HG02759 (cell line): ENCODE measurements at regions not wholly inside any gene's neighbourhood (a gene's known extent, or its start where the extent isn't known, plus 50 kb on each side); places are given as distances from the start of the nearest gene placed in this dataset.

Experiments
- ATAC-seq: cut with Tn5 transposase; IDR thresholded peaks from one replicate; pipeline ENCODE4 v1.9.1; 2021; ENCODE audit warnings: mild to moderate bottlenecking, moderate library complexity; ENCODE audit not compliant: unreplicated experiment

GRCh38 chr1:195462152-195462551 lies 1146.1 kb downstream of the KCNT2 start:
- ATAC-seq = no peak

- no peak for ATAC-seq
These were observed 1149.9 kb downstream of the KCNT2 start for GRCh38 chr1:195458365-195458764.

GRCh38 chr1:195450794-195451193 lies 1157.4 kb downstream of the KCNT2 start:
- no peak for ATAC-seq

GRCh38 chr1:195439661-195440060 lies 1168.6 kb downstream of the KCNT2 start:
- no peak for ATAC-seq

GRCh38 chr1:195434566-195435203 lies 1173.6 kb downstream of the KCNT2 start:
- no peak for ATAC-seq

- no peak for ATAC-seq
These were observed 1177.4 kb downstream of the KCNT2 start for GRCh38 chr1:195430826-195431225.

GRCh38 chr1:195428927-195429326 lies 1179.3 kb downstream of the KCNT2 start:
- ATAC-seq = no peak

GRCh38 chr1:195415584-195415983 lies 1192.7 kb downstream of the KCNT2 start:
- ATAC-seq = no peak

GRCh38 chr1:195394567-195394966 lies 1213.7 kb downstream of the KCNT2 start:
- ATAC-seq = no peak

- no peak for ATAC-seq
These were observed 1232.0 kb downstream of the KCNT2 start for GRCh38 chr1:195376190-195376589.

GRCh38 chr1:195373856-195374255 lies 1234.4 kb downstream of the KCNT2 start:
- no peak for ATAC-seq

GRCh38 chr1:195345149-195345548 lies 1263.1 kb downstream of the KCNT2 start:
- ATAC-seq = no peak

GRCh38 chr1:195337646-195338045 lies 1270.6 kb downstream of the KCNT2 start:
- ATAC-seq = no peak

- ATAC-seq = no peak
These were observed 1271.4 kb downstream of the KCNT2 start for GRCh38 chr1:195336812-195337211.

GRCh38 chr1:195335541-195335940 lies 1272.7 kb downstream of the KCNT2 start:
- ATAC-seq = no peak

GRCh38 chr1:195332102-195332501 lies 1276.1 kb downstream of the KCNT2 start:
- peak; percentile 50 for ATAC-seq

GRCh38 chr1:195328681-195329080 lies 1279.6 kb downstream of the KCNT2 start:
- no peak for ATAC-seq

- no peak for ATAC-seq
These were observed 1280.1 kb downstream of the KCNT2 start for GRCh38 chr1:195328102-195328501.

GRCh38 chr1:195327361-195327760 lies 1280.9 kb downstream of the KCNT2 start:
- ATAC-seq = no peak

- ATAC-seq = no peak
These were observed 1281.9 kb downstream of the KCNT2 start for GRCh38 chr1:195326325-195326724.

- no peak for ATAC-seq
These were observed 1283.1 kb downstream of the KCNT2 start for GRCh38 chr1:195325181-195325580.

GRCh38 chr1:195306281-195306680 lies 1302.0 kb downstream of the KCNT2 start:
- no peak for ATAC-seq

- no peak for ATAC-seq
These were observed 1313.3 kb downstream of the KCNT2 start for GRCh38 chr1:195294911-195295310.
